ENCODE measurements at regions not wholly inside any gene's neighbourhood (a gene's known extent, or its start where the extent isn't known, plus 50 kb on each side); places are given as distances from the start of the nearest gene placed in this dataset.

- DNase-seq (ENCODE audit: low spot score) = no peak
Measured at GRCh38 chr9:19998823-19999455, 210.1 kb upstream of the SLC24A2 start.

- peak; percentile 21 for DNase-seq (ENCODE audit: low spot score)
Measured at GRCh38 chr9:19998153-19998552, 209.3 kb upstream of the SLC24A2 start.

GRCh38 chr9:19995619-19996018 is 206.8 kb upstream of the SLC24A2 start:
- no peak for DNase-seq (ENCODE audit: low spot score)

GRCh38 chr9:19994296-19994695 is 205.5 kb upstream of the SLC24A2 start:
- peak; percentile 89 for DNase-seq (ENCODE audit: low spot score)

- peak; percentile 89 for DNase-seq (ENCODE audit: low spot score)
Measured at GRCh38 chr9:19992556-19992955, 203.7 kb upstream of the SLC24A2 start.

- DNase-seq (ENCODE audit: low spot score) = no peak
Measured at GRCh38 chr9:19989213-19989612, 200.4 kb upstream of the SLC24A2 start.

GRCh38 chr9:19988281-19988680 is 199.4 kb upstream of the SLC24A2 start:
- DNase-seq (ENCODE audit: low spot score) = no peak

GRCh38 chr9:19985081-19985480 is 196.2 kb upstream of the SLC24A2 start:
- DNase-seq (ENCODE audit: low spot score) = no peak

- peak; percentile 18 for DNase-seq (ENCODE audit: low spot score)
Measured at GRCh38 chr9:19976226-19976625, 187.4 kb upstream of the SLC24A2 start.

GRCh38 chr9:19975499-19975898 is 186.7 kb upstream of the SLC24A2 start:
- DNase-seq (ENCODE audit: low spot score) = no peak

- DNase-seq (ENCODE audit: low spot score) = no peak
Measured at GRCh38 chr9:19969721-19970120, 180.9 kb upstream of the SLC24A2 start.

GRCh38 chr9:19967888-19968459 is 179.1 kb upstream of the SLC24A2 start:
- DNase-seq (ENCODE audit: low spot score) = no peak

- no peak for DNase-seq (ENCODE audit: low spot score)
Measured at GRCh38 chr9:19967216-19967887, 178.5 kb upstream of the SLC24A2 start.

- DNase-seq (ENCODE audit: low spot score) = no peak
Measured at GRCh38 chr9:19965336-19965735, 176.5 kb upstream of the SLC24A2 start.

GRCh38 chr9:19947996-19948395 is 159.2 kb upstream of the SLC24A2 start:
- DNase-seq (ENCODE audit: low spot score) = no peak

GRCh38 chr9:19946441-19947109 is 157.7 kb upstream of the SLC24A2 start:
- DNase-seq (ENCODE audit: low spot score) = peak; percentile 20

- no peak for DNase-seq (ENCODE audit: low spot score)
Measured at GRCh38 chr9:19941874-19942273, 153.0 kb upstream of the SLC24A2 start.

- peak; percentile 36 for DNase-seq (ENCODE audit: low spot score)
Measured at GRCh38 chr9:19940811-19941535, 152.1 kb upstream of the SLC24A2 start.

GRCh38 chr9:19939734-19940278 is 151.0 kb upstream of the SLC24A2 start:
- DNase-seq (ENCODE audit: low spot score) = no peak

- no peak for DNase-seq (ENCODE audit: low spot score)
Measured at GRCh38 chr9:19938990-19939733, 150.3 kb upstream of the SLC24A2 start.

- no peak for DNase-seq (ENCODE audit: low spot score)
Measured at GRCh38 chr9:19937121-19937520, 148.3 kb upstream of the SLC24A2 start.

Data from A172 (cell line).